ENCODE measurements at regions not wholly inside any gene's neighbourhood (a gene's known extent, or its start where the extent isn't known, plus 50 kb on each side); places are given as distances from the start of the nearest gene placed in this dataset.

DNA sequence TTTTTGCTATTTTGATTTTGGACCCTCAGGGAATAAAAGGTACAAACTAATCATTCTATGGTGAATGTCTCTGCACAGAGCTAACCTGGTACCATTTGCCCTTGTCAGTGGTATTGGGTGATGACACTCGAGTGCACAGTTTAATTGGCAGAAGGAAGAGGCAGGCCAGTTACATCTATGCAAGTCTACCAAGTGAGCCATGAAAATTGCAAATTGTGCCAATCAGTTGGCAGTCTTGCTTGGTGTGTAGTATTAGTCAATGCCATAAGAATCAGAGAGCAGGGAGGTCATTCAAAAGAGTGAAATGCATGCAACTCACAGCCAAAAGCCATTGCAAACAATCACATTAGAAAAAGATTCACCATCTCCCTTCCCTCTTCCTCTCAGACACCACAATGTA, 479.6 kb downstream of the ADAMTS20 start:
- TF ChIP-seq, protein P1, sequence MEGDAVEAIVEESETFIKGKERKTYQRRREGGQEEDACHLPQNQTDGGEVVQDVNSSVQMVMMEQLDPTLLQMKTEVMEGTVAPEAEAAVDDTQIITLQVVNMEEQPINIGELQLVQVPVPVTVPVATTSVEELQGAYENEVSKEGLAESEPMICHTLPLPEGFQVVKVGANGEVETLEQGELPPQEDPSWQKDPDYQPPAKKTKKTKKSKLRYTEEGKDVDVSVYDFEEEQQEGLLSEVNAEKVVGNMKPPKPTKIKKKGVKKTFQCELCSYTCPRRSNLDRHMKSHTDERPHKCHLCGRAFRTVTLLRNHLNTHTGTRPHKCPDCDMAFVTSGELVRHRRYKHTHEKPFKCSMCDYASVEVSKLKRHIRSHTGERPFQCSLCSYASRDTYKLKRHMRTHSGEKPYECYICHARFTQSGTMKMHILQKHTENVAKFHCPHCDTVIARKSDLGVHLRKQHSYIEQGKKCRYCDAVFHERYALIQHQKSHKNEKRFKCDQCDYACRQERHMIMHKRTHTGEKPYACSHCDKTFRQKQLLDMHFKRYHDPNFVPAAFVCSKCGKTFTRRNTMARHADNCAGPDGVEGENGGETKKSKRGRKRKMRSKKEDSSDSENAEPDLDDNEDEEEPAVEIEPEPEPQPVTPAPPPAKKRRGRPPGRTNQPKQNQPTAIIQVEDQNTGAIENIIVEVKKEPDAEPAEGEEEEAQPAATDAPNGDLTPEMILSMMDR (IDR thresholded peaks at IDR 0.05; ENCODE audit: low read depth, low read length) = no peak
- Histone ChIP-seq H3K4me3 (ENCODE audit: low read depth, low read length) (no peak overlapping the region), H3K9me3 (no peaks in the 10 kb centered on the region), H3K27me3 (no peaks in the 10 kb centered on the region), H3K4me1 (peaks cover 10% of the 10 kb centered on the region), H3K36me3 (no peaks in the 10 kb centered on the region)
- DNase-seq = no peak

DNA sequence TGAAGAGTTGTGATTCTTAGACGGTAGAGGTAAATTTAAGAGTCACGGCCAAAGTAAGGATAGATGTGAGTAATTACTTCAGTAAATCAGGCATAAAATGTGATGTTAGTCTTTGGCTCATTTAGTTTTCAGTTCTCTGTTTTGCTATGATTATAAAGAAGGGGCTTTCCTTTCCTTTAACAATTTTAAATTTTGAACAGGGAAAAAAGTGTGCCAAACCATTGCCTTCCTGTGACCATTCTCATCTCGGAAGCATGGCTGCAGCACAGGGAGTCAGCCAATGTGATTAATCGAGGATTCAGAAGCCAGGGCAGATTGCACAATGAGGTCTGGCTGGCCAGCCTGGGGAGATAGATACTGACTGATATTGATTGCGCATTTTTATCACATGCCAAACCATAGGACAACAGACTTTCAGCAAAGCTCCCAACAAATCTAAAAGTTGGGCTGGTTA, 480.2 kb upstream of the PRICKLE1 start:
- peaks cover 10% of the 10 kb centered on the region for H3K4me1 ChIP-seq
- no peak overlapping the region for H3K4me3 ChIP-seq (ENCODE audit: low read depth, low read length)
- TF ChIP-seq, protein P1 (IDR thresholded peaks at IDR 0.05; ENCODE audit: low read depth, low read length) = no peak
- H3K36me3 ChIP-seq = no peaks in the 10 kb centered on the region
- peak; percentile 55 for DNase-seq
- H3K27me3 ChIP-seq = no peaks in the 10 kb centered on the region
- no peaks in the 10 kb centered on the region for H3K9me3 ChIP-seq

DNA sequence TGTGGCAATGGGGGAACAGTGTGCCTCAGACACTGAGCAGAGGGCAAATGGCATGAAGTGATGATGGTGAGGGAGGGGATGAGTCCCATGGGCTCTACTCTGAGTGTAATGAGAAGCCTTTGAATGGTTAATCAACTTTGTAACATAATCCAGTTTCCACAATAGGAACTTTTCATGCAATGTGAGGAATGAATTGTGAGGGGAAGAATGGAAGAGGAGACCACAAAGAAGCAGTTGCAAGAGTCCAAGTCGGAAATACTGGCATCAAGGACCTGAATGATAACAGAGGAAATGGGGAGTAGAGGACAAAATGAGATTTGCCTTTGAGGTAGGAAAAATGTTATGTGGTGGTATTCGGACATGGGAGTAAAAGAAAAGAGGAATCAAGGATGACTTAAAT, 476.9 kb upstream of the PRICKLE1 start:
- Histone ChIP-seq H3K4me1 (peaks cover 10% of the 10 kb centered on the region), H3K9me3 (no peaks in the 10 kb centered on the region), H3K36me3 (no peaks in the 10 kb centered on the region), H3K4me3 (ENCODE audit: low read depth, low read length) (no peak overlapping the region), H3K27me3 (no peaks in the 10 kb centered on the region)
- TF ChIP-seq, protein P1 (IDR thresholded peaks at IDR 0.05; ENCODE audit: low read depth, low read length) = no peak
- no peak for DNase-seq

DNA sequence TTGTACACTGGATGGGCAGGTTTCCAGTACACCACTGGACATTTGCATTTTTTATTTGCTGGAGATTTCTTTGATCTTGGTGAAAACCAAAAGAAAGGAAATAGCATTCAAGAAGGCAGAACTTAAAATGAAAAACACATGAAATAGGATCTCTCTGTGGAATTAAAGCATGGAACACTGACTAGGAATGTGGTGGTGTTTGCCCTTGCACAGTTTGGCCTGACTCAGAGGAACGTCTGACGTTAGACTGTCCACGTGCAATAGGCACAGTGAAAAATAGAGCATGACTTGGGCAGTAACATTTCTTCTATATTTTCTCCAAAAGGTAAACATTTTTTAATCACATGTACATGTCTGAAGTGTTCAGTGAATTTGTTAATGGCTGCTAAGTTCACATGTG, 474.1 kb upstream of the PRICKLE1 start:
- no peaks in the 10 kb centered on the region for H3K36me3 ChIP-seq
- H3K4me3 ChIP-seq (ENCODE audit: low read depth, low read length) = no peak overlapping the region
- no peak for DNase-seq
- TF ChIP-seq, protein P1 (IDR thresholded peaks at IDR 0.05; ENCODE audit: low read depth, low read length) = no peak
- no peaks in the 10 kb centered on the region for H3K27me3 ChIP-seq
- H3K9me3 ChIP-seq = no peaks in the 10 kb centered on the region
- no peaks in the 10 kb centered on the region for H3K4me1 ChIP-seq

DNA sequence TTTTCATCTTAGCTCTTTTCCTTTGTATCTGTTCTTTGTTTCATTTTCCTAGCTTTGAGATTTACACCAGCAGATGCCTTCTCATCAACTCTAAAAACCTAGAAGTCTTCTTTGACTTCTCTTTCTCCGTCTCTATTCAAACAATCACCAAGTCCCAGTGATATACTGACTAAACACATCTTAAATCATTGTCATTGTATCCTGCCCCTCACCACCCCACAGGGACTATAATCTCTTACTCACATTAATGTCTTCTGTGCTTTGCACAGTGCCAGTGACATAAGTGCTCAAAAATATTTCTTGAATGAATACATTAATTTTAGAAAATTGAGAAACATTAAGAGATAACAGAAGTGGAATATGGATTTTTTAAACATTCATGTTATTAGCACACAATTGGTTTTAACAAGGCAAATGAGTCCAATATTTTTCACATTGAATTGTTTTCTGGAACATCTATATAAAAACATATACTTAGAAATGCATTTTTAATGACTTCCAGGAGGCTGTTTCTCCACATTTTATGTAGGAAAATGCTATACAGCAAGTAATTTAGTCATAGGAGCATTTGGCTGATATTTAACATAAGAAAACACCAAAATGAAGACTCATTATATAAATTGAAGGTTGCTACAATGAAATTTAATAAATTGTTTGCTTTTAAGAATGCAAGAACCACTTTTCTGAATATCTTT, 472.8 kb upstream of the PRICKLE1 start:
- Histone ChIP-seq H3K27me3 (no peaks in the 10 kb centered on the region), H3K4me3 (ENCODE audit: low read depth, low read length) (no peak overlapping the region), H3K9me3 (no peaks in the 10 kb centered on the region), H3K4me1 (no peaks in the 10 kb centered on the region), H3K36me3 (no peaks in the 10 kb centered on the region)
- TF ChIP-seq, protein P1 (IDR thresholded peaks at IDR 0.05; ENCODE audit: low read depth, low read length) = no peak
- no peak for DNase-seq

DNA sequence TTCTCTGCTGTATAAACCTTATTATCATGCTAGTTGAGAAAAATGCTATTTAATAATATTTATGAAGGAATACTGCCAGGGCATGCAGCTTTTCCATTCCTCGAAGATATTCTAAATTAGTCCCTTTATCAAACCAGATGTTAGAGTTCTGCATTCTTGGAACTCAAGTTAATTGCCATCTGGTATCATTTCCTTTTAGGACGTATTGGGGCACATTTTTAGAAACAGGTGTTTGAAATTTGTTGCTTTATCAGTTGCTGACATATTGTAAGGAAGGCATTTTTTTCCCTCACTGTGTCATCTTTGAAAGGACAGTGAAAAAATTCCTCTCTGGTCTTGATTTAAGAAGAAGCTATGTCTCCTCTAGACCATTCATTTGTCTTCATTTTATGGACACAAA, 471.2 kb upstream of the PRICKLE1 start:
- no peaks in the 10 kb centered on the region for H3K9me3 ChIP-seq
- H3K4me3 ChIP-seq (ENCODE audit: low read depth, low read length) = no peak overlapping the region
- TF ChIP-seq, protein P1 (IDR thresholded peaks at IDR 0.05; ENCODE audit: low read depth, low read length) = no peak
- no peaks in the 10 kb centered on the region for H3K36me3 ChIP-seq
- no peaks in the 10 kb centered on the region for H3K27me3 ChIP-seq
- no peak for DNase-seq
- H3K4me1 ChIP-seq = no peaks in the 10 kb centered on the region

Measured in BE2C (cell line).